Neural progenitor cell (in vitro differentiated cells): ENCODE measurements at regions not wholly inside any gene's neighbourhood (a gene's known extent, or its start where the extent isn't known, plus 50 kb on each side); places are given as distances from the start of the nearest gene placed in this dataset.

Experiments
- EZH2 ChIP-seq: fragments of 200-600 bp; sonication (generic); IDR thresholded peaks from 2 replicates; pipeline ENCODE4 v1.6.1; 2017; ENCODE audit warnings: antibody characterized with exemption, mild to moderate bottlenecking, moderate library complexity
- TF ChIP-seq, protein P1 (sequence below): fragments of 200-600 bp; sonication (generic); IDR thresholded peaks from 2 replicates; pipeline ENCODE4 v1.5.1; 2017; ENCODE audit warnings: antibody characterized with exemption, mild to moderate bottlenecking

GRCh38 chr16:35377142-35377541 lies 1917.7 kb downstream of the TP53TG3F start:
- TF ChIP-seq, protein P1, sequence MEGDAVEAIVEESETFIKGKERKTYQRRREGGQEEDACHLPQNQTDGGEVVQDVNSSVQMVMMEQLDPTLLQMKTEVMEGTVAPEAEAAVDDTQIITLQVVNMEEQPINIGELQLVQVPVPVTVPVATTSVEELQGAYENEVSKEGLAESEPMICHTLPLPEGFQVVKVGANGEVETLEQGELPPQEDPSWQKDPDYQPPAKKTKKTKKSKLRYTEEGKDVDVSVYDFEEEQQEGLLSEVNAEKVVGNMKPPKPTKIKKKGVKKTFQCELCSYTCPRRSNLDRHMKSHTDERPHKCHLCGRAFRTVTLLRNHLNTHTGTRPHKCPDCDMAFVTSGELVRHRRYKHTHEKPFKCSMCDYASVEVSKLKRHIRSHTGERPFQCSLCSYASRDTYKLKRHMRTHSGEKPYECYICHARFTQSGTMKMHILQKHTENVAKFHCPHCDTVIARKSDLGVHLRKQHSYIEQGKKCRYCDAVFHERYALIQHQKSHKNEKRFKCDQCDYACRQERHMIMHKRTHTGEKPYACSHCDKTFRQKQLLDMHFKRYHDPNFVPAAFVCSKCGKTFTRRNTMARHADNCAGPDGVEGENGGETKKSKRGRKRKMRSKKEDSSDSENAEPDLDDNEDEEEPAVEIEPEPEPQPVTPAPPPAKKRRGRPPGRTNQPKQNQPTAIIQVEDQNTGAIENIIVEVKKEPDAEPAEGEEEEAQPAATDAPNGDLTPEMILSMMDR = no peak
- TF ChIP-seq EZH2 = no peak
